Osteocyte (in vitro differentiated cells): ENCODE measurements at regions not wholly inside any gene's neighbourhood (a gene's known extent, or its start where the extent isn't known, plus 50 kb on each side); places are given as distances from the start of the nearest gene placed in this dataset.

ENCODE experiments used
- DNase-seq: peaks from one replicate; pipeline ENCODE4 v3.0.0; 2021; ENCODE audit warnings: mixed read lengths; ENCODE audit not compliant: unreplicated experiment; ENCODE audit errors: extremely low spot score
- H3K27ac Mint-ChIP-seq: one replicate; pipeline ENCODE4 v1.8.0; 2021; ENCODE audit warnings: mild to moderate bottlenecking, mixed read lengths; ENCODE audit not compliant: unreplicated experiment
- H3K27me3 Mint-ChIP-seq: one replicate; pipeline ENCODE4 v1.8.0; 2021; ENCODE audit warnings: mixed read lengths; ENCODE audit not compliant: unreplicated experiment
- H3K36me3 Mint-ChIP-seq: one replicate; pipeline ENCODE4 v1.8.0; 2021; ENCODE audit warnings: mixed read lengths; ENCODE audit not compliant: unreplicated experiment
- H3K4me1 Mint-ChIP-seq: one replicate; pipeline ENCODE4 v1.8.0; 2021; ENCODE audit warnings: mixed read lengths; ENCODE audit not compliant: unreplicated experiment
- H3K4me3 Mint-ChIP-seq: one replicate; pipeline ENCODE4 v1.8.0; 2021; ENCODE audit warnings: mild to moderate bottlenecking, moderate library complexity, mixed read lengths; ENCODE audit not compliant: unreplicated experiment
- H3K9me3 Mint-ChIP-seq: one replicate; pipeline ENCODE4 v1.8.0; 2021; ENCODE audit warnings: mixed read lengths; ENCODE audit not compliant: unreplicated experiment
- TF ChIP-seq, protein P1 (sequence below): fragments of 200-600 bp; sonication (generic); IDR thresholded peaks from 2 replicates; pipeline ENCODE4 v1.5.0; 2021; ENCODE audit warnings: antibody characterized with exemption, mild to moderate bottlenecking, moderate library complexity

GRCh38 chr13:42478531-42479156 is 95.3 kb upstream of the TNFSF11 start:
- no peaks in the 10 kb centered on the region for H3K36me3 Mint-ChIP-seq

GRCh38 chr13:42484386-42484785 is 89.6 kb upstream of the TNFSF11 start:
- Mint-ChIP-seq H3K4me1 (peaks cover 52% of the 10 kb centered on the region), H3K27ac (peak overlapping the region; percentile 63), H3K36me3 (no peaks in the 10 kb centered on the region), H3K27me3 (no peaks in the 10 kb centered on the region), H3K4me3 (no peak overlapping the region), H3K9me3 (no peaks in the 10 kb centered on the region)
- TF ChIP-seq, protein P1, sequence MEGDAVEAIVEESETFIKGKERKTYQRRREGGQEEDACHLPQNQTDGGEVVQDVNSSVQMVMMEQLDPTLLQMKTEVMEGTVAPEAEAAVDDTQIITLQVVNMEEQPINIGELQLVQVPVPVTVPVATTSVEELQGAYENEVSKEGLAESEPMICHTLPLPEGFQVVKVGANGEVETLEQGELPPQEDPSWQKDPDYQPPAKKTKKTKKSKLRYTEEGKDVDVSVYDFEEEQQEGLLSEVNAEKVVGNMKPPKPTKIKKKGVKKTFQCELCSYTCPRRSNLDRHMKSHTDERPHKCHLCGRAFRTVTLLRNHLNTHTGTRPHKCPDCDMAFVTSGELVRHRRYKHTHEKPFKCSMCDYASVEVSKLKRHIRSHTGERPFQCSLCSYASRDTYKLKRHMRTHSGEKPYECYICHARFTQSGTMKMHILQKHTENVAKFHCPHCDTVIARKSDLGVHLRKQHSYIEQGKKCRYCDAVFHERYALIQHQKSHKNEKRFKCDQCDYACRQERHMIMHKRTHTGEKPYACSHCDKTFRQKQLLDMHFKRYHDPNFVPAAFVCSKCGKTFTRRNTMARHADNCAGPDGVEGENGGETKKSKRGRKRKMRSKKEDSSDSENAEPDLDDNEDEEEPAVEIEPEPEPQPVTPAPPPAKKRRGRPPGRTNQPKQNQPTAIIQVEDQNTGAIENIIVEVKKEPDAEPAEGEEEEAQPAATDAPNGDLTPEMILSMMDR: no peak
- DNase-seq: no peak

More at GRCh38 chr13:42478531-42479156, 95.3 kb upstream of the TNFSF11 start:
- Mint-ChIP-seq H3K4me1 (peaks cover 22% of the 10 kb centered on the region), H3K27ac (no peak overlapping the region), H3K27me3 (no peaks in the 10 kb centered on the region), H3K9me3 (no peaks in the 10 kb centered on the region), H3K4me3 (no peak overlapping the region)
- TF ChIP-seq, protein P1: peak; percentile 54
- DNase-seq: no peak

DNA sequence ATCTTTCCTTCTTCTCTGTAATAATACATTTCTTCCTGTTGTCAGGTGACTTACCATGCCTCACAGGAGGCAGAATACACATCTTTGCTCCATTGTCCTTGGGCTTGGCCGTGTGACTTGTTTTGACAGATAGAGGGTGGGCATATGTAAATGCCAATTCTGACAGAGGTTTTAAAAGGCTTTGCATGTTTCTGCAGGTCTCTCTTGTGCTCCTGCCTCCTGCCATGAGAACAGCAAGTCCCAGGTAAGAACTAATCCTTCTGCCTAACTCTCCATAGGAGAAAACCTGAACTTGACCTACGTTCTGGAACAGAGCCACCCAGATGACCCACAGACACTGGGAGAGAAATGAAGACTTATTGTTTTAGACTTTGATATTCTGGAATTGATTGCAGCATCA is 88.7 kb upstream of the TNFSF11 start:
- Mint-ChIP-seq H3K4me1 (peaks cover 52% of the 10 kb centered on the region), H3K4me3 (no peak overlapping the region), H3K9me3 (no peaks in the 10 kb centered on the region), H3K27ac (peak overlapping the region; percentile 69), H3K27me3 (no peaks in the 10 kb centered on the region), H3K36me3 (no peaks in the 10 kb centered on the region)
- TF ChIP-seq, protein P1: no peak
- DNase-seq: no peak

- DNase-seq: no peak
- TF ChIP-seq, protein P1: no peak
- no peak overlapping the region for H3K4me3 Mint-ChIP-seq
- no peaks in the 10 kb centered on the region for H3K36me3 Mint-ChIP-seq
- H3K4me1 Mint-ChIP-seq: peaks cover 52% of the 10 kb centered on the region
- peak overlapping the region; percentile 68 for H3K27ac Mint-ChIP-seq
- H3K27me3 Mint-ChIP-seq: no peaks in the 10 kb centered on the region
- H3K9me3 Mint-ChIP-seq: no peaks in the 10 kb centered on the region
Observed at GRCh38 chr13:42486711-42487198, 87.2 kb upstream of the TNFSF11 start.

DNA sequence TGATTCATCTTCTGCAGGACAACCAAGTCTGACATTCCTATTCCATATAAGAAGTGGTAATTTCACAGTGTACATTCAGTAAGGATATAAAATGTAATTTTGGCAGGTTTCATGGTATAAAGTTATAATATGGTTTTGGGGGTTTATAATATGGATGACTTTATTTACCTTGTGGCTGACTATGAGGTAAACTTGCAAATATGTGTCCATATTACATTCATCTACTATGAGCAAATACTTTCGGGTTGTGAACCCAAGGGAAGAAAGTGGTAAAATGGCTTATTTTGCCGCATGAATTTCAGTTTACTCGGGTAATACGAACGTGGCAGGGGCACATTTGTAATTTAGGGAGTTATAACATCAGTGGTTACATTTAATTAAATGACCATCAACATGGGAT is 86.7 kb upstream of the TNFSF11 start:
- Mint-ChIP-seq H3K27ac (peak overlapping the region; percentile 68), H3K27me3 (no peaks in the 10 kb centered on the region), H3K36me3 (no peaks in the 10 kb centered on the region), H3K4me3 (peak overlapping the region; percentile 34), H3K9me3 (no peaks in the 10 kb centered on the region), H3K4me1 (peaks cover 52% of the 10 kb centered on the region)
- TF ChIP-seq, protein P1: no peak
- no peak for DNase-seq
